Cerebellar nuclear complex (tissue), 1 donor: ENCODE measurements at regions not wholly inside any gene's neighbourhood (a gene's known extent, or its start where the extent isn't known, plus 50 kb on each side); places are given as distances from the start of the nearest gene placed in this dataset.

ENCODE experiments used
- DNase-seq, 2 experiments: peaks; one replicate each; lab custom pipeline; 2025; lab: John Stamatoyannopoulos, UW

DNA sequence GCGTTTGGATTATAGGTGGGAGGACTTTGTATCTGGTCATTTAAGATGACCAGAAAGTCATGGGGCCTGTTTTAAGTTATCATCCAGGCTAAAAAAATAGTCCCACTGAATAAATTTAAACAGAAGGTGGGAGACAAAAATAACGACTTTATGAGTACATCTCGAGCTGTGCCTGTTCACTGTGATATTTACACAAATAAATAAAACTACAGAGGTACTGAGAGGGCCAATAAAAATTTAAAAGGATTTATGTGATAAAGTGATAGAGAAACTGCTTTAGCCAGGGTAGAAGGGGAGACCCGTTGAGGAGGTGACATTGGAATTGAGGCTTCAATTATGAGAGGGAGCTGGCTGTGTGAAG lies 53.4 kb upstream of the PMEPA1 start:
- no peak for DNase-seq

DNA sequence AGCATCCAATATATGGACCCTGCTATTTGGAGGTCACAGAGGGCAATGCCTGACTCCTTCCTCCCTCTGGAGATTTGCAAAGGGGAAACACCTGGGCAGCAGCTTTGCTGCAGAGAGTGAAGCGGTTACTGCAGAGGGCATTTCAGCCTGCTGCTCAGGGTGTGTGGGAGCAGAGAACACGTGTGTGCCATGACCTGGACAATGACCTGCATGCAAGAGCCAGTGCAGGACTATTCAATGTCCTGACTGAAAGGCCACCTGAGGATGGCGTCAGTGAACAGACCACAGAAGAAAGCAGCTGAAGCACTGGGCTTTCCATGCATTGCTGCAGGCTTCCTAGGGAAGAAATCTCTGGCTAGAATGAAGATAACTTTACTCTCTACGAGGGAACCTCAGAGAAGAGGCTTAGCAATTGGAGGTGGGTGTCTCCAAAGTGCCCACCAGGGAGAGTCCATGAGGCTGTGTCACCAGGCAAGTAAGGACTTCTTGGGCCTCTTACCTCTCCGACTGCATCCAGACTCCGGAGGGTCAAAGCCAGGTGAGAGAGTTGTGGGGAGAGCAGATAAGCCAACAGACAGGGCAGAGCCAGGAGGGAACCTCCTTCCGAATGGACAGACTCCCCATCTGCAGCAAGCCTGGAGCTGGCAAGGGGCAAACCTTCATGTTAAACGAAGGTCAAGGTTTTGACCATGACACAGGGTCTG lies 52.9 kb upstream of the PMEPA1 start:
- no peak for DNase-seq

DNA sequence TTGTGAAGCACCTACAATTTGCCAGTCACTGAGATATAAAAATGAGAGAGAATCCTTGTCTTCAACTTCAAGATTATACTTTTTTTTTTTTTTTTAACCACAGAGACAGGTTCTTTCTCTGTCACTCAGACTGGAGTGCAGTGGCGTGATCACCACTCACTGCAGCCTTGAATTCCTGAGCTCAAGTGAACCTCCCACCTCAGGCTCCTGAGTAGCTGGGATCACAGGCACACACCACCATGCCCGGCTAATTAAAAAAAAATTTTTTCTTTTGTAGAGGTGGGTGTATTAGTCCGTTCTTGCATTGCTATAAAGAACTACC lies 51.6 kb upstream of the PMEPA1 start:
- DNase-seq: no peak

DNA sequence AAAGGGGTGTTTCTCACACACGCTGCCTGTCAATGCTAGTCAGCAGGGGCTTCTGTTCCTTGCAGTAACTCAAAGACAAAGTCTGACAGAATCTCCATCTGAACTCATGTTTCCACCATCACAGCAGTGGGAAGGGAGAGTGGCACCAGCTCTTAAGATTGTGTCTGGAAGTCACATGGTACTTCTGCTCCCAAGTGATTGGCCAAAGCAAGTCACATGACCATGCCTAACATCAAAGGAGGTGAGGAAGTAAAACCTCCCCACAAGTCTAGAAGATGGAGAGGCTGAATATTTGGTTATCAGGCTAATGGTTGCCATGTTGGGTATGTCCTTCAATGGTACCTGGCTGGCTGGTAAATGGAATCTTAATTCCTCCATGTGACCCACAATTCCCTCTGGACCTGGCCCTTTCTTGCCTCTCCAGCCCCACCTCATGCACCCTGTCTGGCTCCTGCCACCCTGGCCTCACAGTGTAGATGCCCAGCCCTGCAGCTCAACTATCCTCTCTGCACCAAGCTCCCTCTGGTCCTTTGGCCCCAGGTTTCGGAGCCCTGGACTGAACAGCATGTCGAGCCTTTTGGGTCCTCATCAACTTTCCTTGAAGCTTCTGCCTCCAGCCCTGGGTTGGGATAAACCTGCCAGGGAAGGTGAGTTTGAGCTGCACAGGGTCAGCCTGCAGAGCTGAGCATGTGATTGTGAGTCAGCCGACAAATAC lies 51.0 kb upstream of the PMEPA1 start:
- DNase-seq: no peak

DNA sequence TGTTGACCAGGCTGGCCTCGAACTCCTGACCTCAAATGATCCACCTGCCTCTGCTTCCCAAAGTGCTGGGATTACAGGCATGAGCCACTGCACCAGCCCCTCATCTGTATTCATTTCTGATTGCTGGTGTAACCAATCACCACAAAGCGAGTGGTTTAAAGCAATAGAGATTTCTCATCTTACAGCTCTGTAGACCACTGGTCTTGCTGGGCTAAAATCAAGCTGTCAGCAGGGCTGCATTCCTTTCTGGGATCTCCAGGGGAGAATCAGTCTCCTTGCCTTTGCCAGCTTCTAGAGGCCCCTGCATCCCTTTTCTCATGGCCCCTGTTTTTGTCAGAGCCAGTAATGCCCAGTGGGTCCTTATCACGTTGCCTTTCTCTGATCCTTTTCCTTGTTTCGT lies 49.9 kb upstream of the PMEPA1 start:
- DNase-seq: no peak
